ENCODE measurements at regions not wholly inside any gene's neighbourhood (a gene's known extent, or its start where the extent isn't known, plus 50 kb on each side); places are given as distances from the start of the nearest gene placed in this dataset.

- no peak overlapping the region for H3K18ac ChIP-seq (ENCODE audit: insufficient read length, low read depth, low read length)
- H3K4ac ChIP-seq (ENCODE audit: low read depth, low read length): no peak overlapping the region
- H4K8ac ChIP-seq (replicated peaks; ENCODE audit: insufficient read length, low read depth, low read length): no peak overlapping the region
- no CpG with 5 or more reads among the region's 1 CpG for WGBS (ENCODE audit: extremely low coverage, insufficient read length, low lambda C conversion rate)
- no peak overlapping the region for H3K56ac ChIP-seq (ENCODE audit: insufficient read length, low read depth, low read length)
- no peaks in the 10 kb centered on the region for H3K23me2 ChIP-seq (ENCODE audit: insufficient read length, low read depth, low read length, poor library complexity, severe bottlenecking)
- no peak overlapping the region for H3K27ac ChIP-seq (ENCODE audit: insufficient read length, low read depth, low read length)
- H3K4me2 ChIP-seq (ENCODE audit: insufficient read depth, insufficient read length, low read length): no peak overlapping the region
- H4K20me1 ChIP-seq (ENCODE audit: control insufficient read depth, insufficient read depth, insufficient read length): no peaks in the 10 kb centered on the region
- H3K9me3 ChIP-seq (ENCODE audit: control insufficient read depth, low read depth, low read length): no peaks in the 10 kb centered on the region
- peaks cover 22% of the 10 kb centered on the region for H3K27me3 Mint-ChIP-seq (ENCODE audit: low read depth)
- H3K23ac ChIP-seq (ENCODE audit: insufficient read length, low read depth, low read length): no peak overlapping the region
- H2AFZ ChIP-seq (ENCODE audit: low read length): no peak overlapping the region
- H2BK15ac ChIP-seq (ENCODE audit: low read depth, low read length): no peak overlapping the region
- no peaks in the 10 kb centered on the region for H3K79me1 ChIP-seq (ENCODE audit: insufficient read depth, low read depth, low read length, poor library complexity, severe bottlenecking)
- no peak overlapping the region for H2BK20ac ChIP-seq (ENCODE audit: low read depth, low read length, poor library complexity, severe bottlenecking)
- peaks cover 11 to 15% of the 10 kb centered on the region in 2 experiments for H3K4me1 Mint-ChIP-seq
- H4K91ac ChIP-seq (ENCODE audit: insufficient read length, low read depth, low read length): no peak overlapping the region
- H3K36me3 Mint-ChIP-seq (ENCODE audit: insufficient read depth in 1 of 3, low read depth in 3 of 3): 0 out of 7 replicates have a peak, but pooled peaks cover 0 to 4% (median 1%) of the 10 kb centered on the region in 3 experiments
- peaks cover 3 to 9% of the 10 kb centered on the region in 2 experiments; a peak in 4 of 5 replicates for H3K9me3 Mint-ChIP-seq
- no peaks in the 10 kb centered on the region for H3K79me2 ChIP-seq (ENCODE audit: insufficient read depth, low read length)
- H3K4me3 Mint-ChIP-seq: no peak overlapping the region
- no peak overlapping the region for H2AK5ac ChIP-seq (ENCODE audit: insufficient read length, low read length)
- H2BK120ac ChIP-seq (ENCODE audit: low read depth, low read length, poor library complexity, severe bottlenecking): no peak overlapping the region
- H2BK5ac ChIP-seq (ENCODE audit: insufficient read length, low read length): no peak overlapping the region
- DNase-seq: no peak
- H3T11ph ChIP-seq (ENCODE audit: low read length): no peak overlapping the region
- H4K5ac ChIP-seq (ENCODE audit: insufficient read length, low read depth, low read length): no peak overlapping the region
- no peak overlapping the region for H2BK12ac ChIP-seq (ENCODE audit: insufficient read length, low read depth, low read length)
- H3K14ac ChIP-seq (ENCODE audit: insufficient read depth, low read length): no peak overlapping the region
- no peaks in the 10 kb centered on the region for H3K27me3 ChIP-seq (ENCODE audit: insufficient read depth, low read length)
- H3K9ac ChIP-seq (ENCODE audit: extremely low read depth, insufficient read length, low read length): no peak overlapping the region
- H3K27ac Mint-ChIP-seq: no peak overlapping the region
- H3K4me1 ChIP-seq (ENCODE audit: insufficient read depth, low read length): no peaks in the 10 kb centered on the region
- TF ChIP-seq CTCF (conservative IDR thresholded peaks at IDR 0.05): no peak
Observed at GRCh38 chr22:26114826-26115225, 54.4 kb upstream of the SEZ6L start.

Data from H9 (cell line).